Gastrocnemius medialis (tissue), 4 donors: ENCODE measurements at regions not wholly inside any gene's neighbourhood (a gene's known extent, or its start where the extent isn't known, plus 50 kb on each side); places are given as distances from the start of the nearest gene placed in this dataset.
"Not testable (repeated sequence)": the region's sequence is repeated elsewhere in the genome, so short reads cannot be mapped to it uniquely, and the experiment has no call there.

Experiments used
- POLR2A ChIP-seq, 2 donors: fragments of 450-650 bp; IDR thresholded peaks; one replicate each; pipeline ENCODE4 v1.6.1; 2017; ENCODE audit warnings: antibody characterized with exemption in 2 of 2, mild to moderate bottlenecking in 2 of 2, moderate library complexity in 2 of 2
- TF ChIP-seq, protein P1 (sequence below), 5 experiments: fragments of 450-650 bp in 3 of 5; fragments of 200-600 bp in 2 of 5; sonication (generic) in 2 of 5; IDR thresholded peaks in 4 of 5; conservative IDR thresholded peaks in 1 of 5; 1 replicate in 4 of 5; 2 replicates in 1 of 5; pipeline ENCODE4 v1.5.1; 2016 to 2019; ENCODE audit warnings: antibody characterized with exemption in 5 of 5, mild to moderate bottlenecking in 3 of 5, moderate library complexity in 3 of 5

DNA sequence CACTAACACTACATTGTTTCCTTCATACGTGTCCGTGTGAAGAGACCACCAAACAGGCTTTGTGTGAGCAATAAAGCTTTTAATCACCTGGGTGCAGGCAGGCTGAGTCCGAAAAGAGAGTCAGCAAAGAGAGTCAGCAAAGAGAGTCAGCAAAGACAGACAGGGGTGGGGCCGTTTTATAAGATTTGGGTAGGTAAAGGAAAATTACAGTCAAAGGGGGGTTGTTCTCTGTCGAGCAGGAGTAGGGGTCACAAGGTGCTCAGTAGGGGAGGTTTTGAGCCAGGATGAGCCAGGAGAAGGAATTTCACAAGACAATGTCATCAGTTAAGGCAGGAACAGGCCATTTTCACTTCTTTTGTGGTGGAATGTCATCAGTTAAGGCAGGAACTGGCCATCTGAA lies 1226.2 kb downstream of the OTOL1 start:
- TF ChIP-seq, protein P1, sequence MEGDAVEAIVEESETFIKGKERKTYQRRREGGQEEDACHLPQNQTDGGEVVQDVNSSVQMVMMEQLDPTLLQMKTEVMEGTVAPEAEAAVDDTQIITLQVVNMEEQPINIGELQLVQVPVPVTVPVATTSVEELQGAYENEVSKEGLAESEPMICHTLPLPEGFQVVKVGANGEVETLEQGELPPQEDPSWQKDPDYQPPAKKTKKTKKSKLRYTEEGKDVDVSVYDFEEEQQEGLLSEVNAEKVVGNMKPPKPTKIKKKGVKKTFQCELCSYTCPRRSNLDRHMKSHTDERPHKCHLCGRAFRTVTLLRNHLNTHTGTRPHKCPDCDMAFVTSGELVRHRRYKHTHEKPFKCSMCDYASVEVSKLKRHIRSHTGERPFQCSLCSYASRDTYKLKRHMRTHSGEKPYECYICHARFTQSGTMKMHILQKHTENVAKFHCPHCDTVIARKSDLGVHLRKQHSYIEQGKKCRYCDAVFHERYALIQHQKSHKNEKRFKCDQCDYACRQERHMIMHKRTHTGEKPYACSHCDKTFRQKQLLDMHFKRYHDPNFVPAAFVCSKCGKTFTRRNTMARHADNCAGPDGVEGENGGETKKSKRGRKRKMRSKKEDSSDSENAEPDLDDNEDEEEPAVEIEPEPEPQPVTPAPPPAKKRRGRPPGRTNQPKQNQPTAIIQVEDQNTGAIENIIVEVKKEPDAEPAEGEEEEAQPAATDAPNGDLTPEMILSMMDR (IDR thresholded peaks at IDR 0.05 in 4 of 5, conservative IDR thresholded peaks at IDR 0.05 in 1 of 5), result not testable (repeated sequence)
- not testable (repeated sequence) for TF ChIP-seq POLR2A (IDR thresholded peaks at IDR 0.05)
